ENCODE measurements at regions not wholly inside any gene's neighbourhood (a gene's known extent, or its start where the extent isn't known, plus 50 kb on each side); places are given as distances from the start of the nearest gene placed in this dataset.

- no peak overlapping the region for H3K4me3 ChIP-seq
- TF ChIP-seq CTCF (IDR thresholded peaks at IDR 0.05), result no peak
- no peaks in the 10 kb centered on the region for H3K36me3 ChIP-seq (ENCODE audit: insufficient read depth in 1 of 2, low read depth in 1 of 2)
- no peaks in the 10 kb centered on the region for H3K4me1 ChIP-seq
- H3K27ac ChIP-seq, result no peak overlapping the region
- ATAC-seq (no peak), DNase-seq (no peak)
- 44 to 52% (median 46%) methylated on average over 7 of the region's 7 CpGs for WGBS, 3 donors
- intact Hi-C loops (cut with DNase I), result no loop called here
- H3K9me3 ChIP-seq, result no peaks in the 10 kb centered on the region
- no peaks in the 10 kb centered on the region for H3K27me3 ChIP-seq (ENCODE audit: insufficient read depth in 3 of 3, low read length in 2 of 3)
Observed at GRCh38 chr13:79226938-79227337, 179.1 kb downstream of the RBM26 start.

- no peak for TF ChIP-seq CTCF (IDR thresholded peaks at IDR 0.05)
- Histone ChIP-seq H3K36me3 (ENCODE audit: insufficient read depth in 1 of 2, low read depth in 1 of 2) (no peaks in the 10 kb centered on the region), H3K4me1 (no peaks in the 10 kb centered on the region), H3K27me3 (ENCODE audit: insufficient read depth in 3 of 3, low read length in 2 of 3) (no peaks in the 10 kb centered on the region), H3K9me3 (no peaks in the 10 kb centered on the region), H3K4me3 (no peak overlapping the region), H3K27ac (no peak overlapping the region)
- WGBS, 3 donors, result 47 to 49% (median 49%) methylated on average over 8 of the region's 8 CpGs
- intact Hi-C loops (cut with DNase I), result no loop called here
- no peak for DNase-seq
- ATAC-seq, result no peak
Observed at GRCh38 chr13:79226250-79226649, 179.8 kb downstream of the RBM26 start.

GRCh38 chr13:79225487-79226232 is 180.4 kb downstream of the RBM26 start:
- DNase-seq, result no peak
- TF ChIP-seq CTCF (IDR thresholded peaks at IDR 0.05), result no peak
- Histone ChIP-seq H3K4me1 (no peaks in the 10 kb centered on the region), H3K27me3 (ENCODE audit: insufficient read depth in 3 of 3, low read length in 2 of 3) (no peaks in the 10 kb centered on the region), H3K27ac (no peak overlapping the region), H3K36me3 (ENCODE audit: insufficient read depth in 1 of 2, low read depth in 1 of 2) (no peaks in the 10 kb centered on the region), H3K4me3 (no peak overlapping the region), H3K9me3 (no peaks in the 10 kb centered on the region)
- intact Hi-C loops (cut with DNase I), result no loop called here
- WGBS, 3 donors, result 53 to 60% (median 54%) methylated on average over 5 of the region's 5 CpGs
- no peak for ATAC-seq

GRCh38 chr13:79222427-79223205 is 183.4 kb downstream of the RBM26 start:
- no peaks in the 10 kb centered on the region for H3K9me3 ChIP-seq
- no peak overlapping the region for H3K27ac ChIP-seq
- DNase-seq, result no peak
- no peaks in the 10 kb centered on the region for H3K36me3 ChIP-seq (ENCODE audit: insufficient read depth in 1 of 2, low read depth in 1 of 2)
- no peak for ATAC-seq
- intact Hi-C loops (cut with DNase I), result no loop called here
- H3K4me3 ChIP-seq, result no peak overlapping the region
- no peak for TF ChIP-seq CTCF (IDR thresholded peaks at IDR 0.05)
- H3K4me1 ChIP-seq, result no peaks in the 10 kb centered on the region
- H3K27me3 ChIP-seq (ENCODE audit: insufficient read depth in 3 of 3, low read length in 2 of 3), result peaks cover 0 to 2% (median 0%) of the 10 kb centered on the region in 3 donors
- WGBS, 3 donors, result 91 to 94% (median 91%) methylated on average over 4 of the region's 4 CpGs
